Liver (tissue), 3 donors: ENCODE measurements at regions not wholly inside any gene's neighbourhood (a gene's known extent, or its start where the extent isn't known, plus 50 kb on each side); places are given as distances from the start of the nearest gene placed in this dataset.

ENCODE experiments used
- RAD21 ChIP-seq, 2 donors: IDR thresholded peaks; 2 replicates each; pipeline ENCODE4 v1.6.1; 2016; ENCODE audit warnings: antibody characterized with exemption in 2 of 2, mild to moderate bottlenecking in 2 of 2
- YY1 ChIP-seq: IDR thresholded peaks from 2 replicates; pipeline ENCODE4 v1.6.1; 2016; ENCODE audit warnings: antibody characterized with exemption, mild to moderate bottlenecking
- TF ChIP-seq, protein P1 (sequence below): IDR thresholded peaks from 2 replicates; pipeline ENCODE4 v1.6.1; 2016; ENCODE audit warnings: antibody characterized with exemption
- TF ChIP-seq, protein P2 (sequence below): fragments of 150-350 bp; IDR thresholded peaks from 2 replicates; pipeline ENCODE4 v1.5.1; 2017; ENCODE audit warnings: improper control_type of control experiment, low read depth, low read length; ENCODE audit not compliant: missing input control
- donor health status: healthy.
- donor health status: healthy.

DNA sequence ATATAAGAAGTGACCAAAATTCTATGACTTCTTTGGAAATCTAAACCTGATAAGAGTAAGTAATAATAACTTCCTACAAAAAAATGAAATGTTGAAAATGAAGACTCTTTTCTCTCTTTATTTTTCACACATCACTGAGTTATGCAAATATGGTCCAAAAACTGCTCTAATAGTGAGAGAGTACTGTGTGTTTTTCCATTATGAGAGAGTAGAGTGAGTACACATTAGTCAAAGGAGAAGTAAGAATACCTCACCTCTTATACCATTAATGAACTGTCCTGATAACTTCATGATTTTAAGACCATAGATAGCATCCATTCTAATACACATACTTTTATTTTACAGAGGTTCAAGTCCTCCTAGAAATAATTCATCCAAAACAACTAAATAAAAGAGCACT is 1310.2 kb downstream of the SI start:
- TF ChIP-seq, protein P1, sequence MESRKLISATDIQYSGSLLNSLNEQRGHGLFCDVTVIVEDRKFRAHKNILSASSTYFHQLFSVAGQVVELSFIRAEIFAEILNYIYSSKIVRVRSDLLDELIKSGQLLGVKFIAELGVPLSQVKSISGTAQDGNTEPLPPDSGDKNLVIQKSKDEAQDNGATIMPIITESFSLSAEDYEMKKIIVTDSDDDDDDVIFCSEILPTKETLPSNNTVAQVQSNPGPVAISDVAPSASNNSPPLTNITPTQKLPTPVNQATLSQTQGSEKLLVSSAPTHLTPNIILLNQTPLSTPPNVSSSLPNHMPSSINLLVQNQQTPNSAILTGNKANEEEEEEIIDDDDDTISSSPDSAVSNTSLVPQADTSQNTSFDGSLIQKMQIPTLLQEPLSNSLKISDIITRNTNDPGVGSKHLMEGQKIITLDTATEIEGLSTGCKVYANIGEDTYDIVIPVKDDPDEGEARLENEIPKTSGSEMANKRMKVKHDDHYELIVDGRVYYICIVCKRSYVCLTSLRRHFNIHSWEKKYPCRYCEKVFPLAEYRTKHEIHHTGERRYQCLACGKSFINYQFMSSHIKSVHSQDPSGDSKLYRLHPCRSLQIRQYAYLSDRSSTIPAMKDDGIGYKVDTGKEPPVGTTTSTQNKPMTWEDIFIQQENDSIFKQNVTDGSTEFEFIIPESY, result no peak
- TF ChIP-seq, protein P2, sequence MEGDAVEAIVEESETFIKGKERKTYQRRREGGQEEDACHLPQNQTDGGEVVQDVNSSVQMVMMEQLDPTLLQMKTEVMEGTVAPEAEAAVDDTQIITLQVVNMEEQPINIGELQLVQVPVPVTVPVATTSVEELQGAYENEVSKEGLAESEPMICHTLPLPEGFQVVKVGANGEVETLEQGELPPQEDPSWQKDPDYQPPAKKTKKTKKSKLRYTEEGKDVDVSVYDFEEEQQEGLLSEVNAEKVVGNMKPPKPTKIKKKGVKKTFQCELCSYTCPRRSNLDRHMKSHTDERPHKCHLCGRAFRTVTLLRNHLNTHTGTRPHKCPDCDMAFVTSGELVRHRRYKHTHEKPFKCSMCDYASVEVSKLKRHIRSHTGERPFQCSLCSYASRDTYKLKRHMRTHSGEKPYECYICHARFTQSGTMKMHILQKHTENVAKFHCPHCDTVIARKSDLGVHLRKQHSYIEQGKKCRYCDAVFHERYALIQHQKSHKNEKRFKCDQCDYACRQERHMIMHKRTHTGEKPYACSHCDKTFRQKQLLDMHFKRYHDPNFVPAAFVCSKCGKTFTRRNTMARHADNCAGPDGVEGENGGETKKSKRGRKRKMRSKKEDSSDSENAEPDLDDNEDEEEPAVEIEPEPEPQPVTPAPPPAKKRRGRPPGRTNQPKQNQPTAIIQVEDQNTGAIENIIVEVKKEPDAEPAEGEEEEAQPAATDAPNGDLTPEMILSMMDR, result no peak
- TF ChIP-seq RAD21 (IDR thresholded peaks at IDR 0.05) (no peak), YY1 (no peak)
